ENCODE measurements at regions not wholly inside any gene's neighbourhood (a gene's known extent, or its start where the extent isn't known, plus 50 kb on each side); places are given as distances from the start of the nearest gene placed in this dataset.

DNA sequence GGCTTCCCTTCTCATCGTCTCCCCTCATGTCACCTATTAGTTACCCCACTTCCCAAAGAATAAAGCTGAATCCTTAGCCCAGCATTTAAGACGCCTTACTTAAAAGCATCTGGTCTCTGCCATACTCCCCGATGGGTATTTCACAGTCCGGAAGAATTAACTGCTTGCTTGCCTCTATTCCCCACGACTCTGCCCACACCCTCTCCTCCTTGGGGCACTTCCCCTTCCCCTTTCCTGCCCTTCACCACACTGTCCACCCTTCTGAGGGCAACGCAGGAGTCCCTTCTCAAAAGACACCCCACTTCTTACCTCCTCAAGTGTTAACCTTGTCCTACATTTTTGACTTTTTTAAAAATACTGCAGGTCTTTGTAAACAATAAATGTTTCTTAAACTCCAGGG lies 60.1 kb upstream of the RMP24 start (continued):
- TF ChIP-seq CHD7 (IDR thresholded peaks at IDR 0.05; ENCODE audit: insufficient replicate concordance, low read length) = no peak
- TF ChIP-seq SUZ12 (IDR thresholded peaks at IDR 0.05; ENCODE audit: low read length) = no peak
